ENCODE measurements at regions not wholly inside any gene's neighbourhood (a gene's known extent, or its start where the extent isn't known, plus 50 kb on each side); places are given as distances from the start of the nearest gene placed in this dataset.

GRCh38 chr2:133773854-133774653 lies 205.8 kb upstream of the NCKAP5 start:
- no peak for DNase-seq (ENCODE audit: low read depth)
- no peak overlapping the region for H3K4me3 ChIP-seq (ENCODE audit: low read depth, low read length)
- TF ChIP-seq CTCF (IDR thresholded peaks at IDR 0.05; ENCODE audit: low read depth, low read length): no peak
- TF ChIP-seq MYC (IDR thresholded peaks at IDR 0.05; ENCODE audit: low read depth, low read length): no peak
- TF ChIP-seq POLR2A (IDR thresholded peaks at IDR 0.05; ENCODE audit: extremely low read depth, insufficient read length): no peak
- TF ChIP-seq MAX (IDR thresholded peaks at IDR 0.05; ENCODE audit: low read depth, low read length): no peak

- no peak for DNase-seq (ENCODE audit: low read depth)
- TF ChIP-seq MAX (IDR thresholded peaks at IDR 0.05; ENCODE audit: low read depth, low read length) (no peak), POLR2A (IDR thresholded peaks at IDR 0.05; ENCODE audit: extremely low read depth, insufficient read length) (no peak), CTCF (IDR thresholded peaks at IDR 0.05; ENCODE audit: low read depth, low read length) (no peak), MYC (IDR thresholded peaks at IDR 0.05; ENCODE audit: low read depth, low read length) (no peak)
- H3K4me3 ChIP-seq (ENCODE audit: low read depth, low read length): no peak overlapping the region
These were observed 206.4 kb upstream of the NCKAP5 start for GRCh38 chr2:133774654-133775015.

- TF ChIP-seq CTCF (IDR thresholded peaks at IDR 0.05; ENCODE audit: low read depth, low read length): no peak
- no peak for TF ChIP-seq MYC (IDR thresholded peaks at IDR 0.05; ENCODE audit: low read depth, low read length)
- TF ChIP-seq MAX (IDR thresholded peaks at IDR 0.05; ENCODE audit: low read depth, low read length): no peak
- TF ChIP-seq POLR2A (IDR thresholded peaks at IDR 0.05; ENCODE audit: extremely low read depth, insufficient read length): no peak
- DNase-seq (ENCODE audit: low read depth): no peak
- H3K4me3 ChIP-seq (ENCODE audit: low read depth, low read length): no peak overlapping the region
These were observed 208.8 kb upstream of the NCKAP5 start for GRCh38 chr2:133776936-133777573.

- no peak overlapping the region for H3K4me3 ChIP-seq (ENCODE audit: low read depth, low read length)
These were observed 209.3 kb upstream of the NCKAP5 start for GRCh38 chr2:133777574-133777960.

More at GRCh38 chr2:133777574-133777960, 209.3 kb upstream of the NCKAP5 start:
- DNase-seq (ENCODE audit: low read depth): peak; percentile 4
- TF ChIP-seq CTCF (IDR thresholded peaks at IDR 0.05; ENCODE audit: low read depth, low read length) (no peak), MYC (IDR thresholded peaks at IDR 0.05; ENCODE audit: low read depth, low read length) (no peak), MAX (IDR thresholded peaks at IDR 0.05; ENCODE audit: low read depth, low read length) (no peak), POLR2A (IDR thresholded peaks at IDR 0.05; ENCODE audit: extremely low read depth, insufficient read length) (no peak)

Data from NB4 (cell line).